Pancreas (tissue), 10 donors: ENCODE measurements at regions not wholly inside any gene's neighbourhood (a gene's known extent, or its start where the extent isn't known, plus 50 kb on each side); places are given as distances from the start of the nearest gene placed in this dataset.

Experiments
- ATAC-seq, 4 donors: fragments of 200-7000 bp; cut with Tn5 transposase; one replicate each; pipeline versions ENCODE4 v1.8.0 to v1.9.1; 2020; ENCODE audit warnings: mild to moderate bottlenecking in 4 of 4, moderate library complexity in 4 of 4
- DNase-seq, 6 donors: peaks; one replicate each; pipeline ENCODE4 v3.0.0-alpha.2; 2020
- FAIRE-seq: peaks from 2 replicates; lab custom pipeline; 2012; peaks lifted over from hg19 to GRCh38; lab: Jason Lieb, UNC
- H3K27ac ChIP-seq, 4 donors: fragments of 200-600 bp; sonication (generic); 1 replicate in 3 of 4; 2 replicates in 1 of 4; pipeline versions ENCODE4 v1.5.0 to v1.8.0; 2020
- H3K27me3 ChIP-seq, 4 donors: fragments of 200-600 bp; one replicate each; pipeline ENCODE4 v1.8.0; 2021
- H3K36me3 ChIP-seq, 3 donors: fragments of 200-600 bp; sonication (generic) in 1 of 3; one replicate each; pipeline versions ENCODE4 v1.5.0 to v1.8.0; 2020 to 2021
- H3K4me1 ChIP-seq, 3 donors: fragments of 200-600 bp; one replicate each; pipeline ENCODE4 v1.8.0; 2021
- H3K4me3 ChIP-seq, 4 donors: fragments of 200-600 bp; sonication (generic) in 2 of 4; one replicate each; pipeline versions ENCODE4 v1.5.0 to v1.8.0; 2020 to 2021
- H3K9me3 ChIP-seq, 4 donors: fragments of 200-600 bp; one replicate each; pipeline ENCODE4 v1.8.0; 2021
- CTCF ChIP-seq, 4 donors: fragments of 200-600 bp; sonication (generic) in 3 of 4; IDR thresholded peaks; one replicate each; pipeline versions ENCODE4 v1.5.0 to v1.8.0; 2021; ENCODE audit warnings: antibody characterized with exemption in 4 of 4
- WGBS, 2 donors: extraction: QIAGEN DNeasy Blood & Tissue Kit; methylation state at CpG; one replicate each; pipeline ENCODE4 v1.1.7; 2013; 5-methylcytosine and 5-hydroxymethylcytosine counted together
- intact Hi-C, 3 donors: fragments of 100-400 bp; cut with DNase I; formaldehyde crosslinking; loops; one replicate each; pipeline versions ENCODE4 v1.11.1 to v1.14.2; 2022
- donor health status: healthy with polysubstance abuse.
- donor health status: DM: no; HTN: no; CAD: no; lungs with moderate emphysema.
- donor health status: DM: no; HTN: no; CAD: no.
- donor health status: control.
- donor health status: control.
- donor health status: Bipolar disorder and iron deficiency.
- donor health status: DM: yes; HTN: yes; CAD: no.
- donor health status: DM: no; HTN: no; CAD: no.
- donor health status: DM: no; HTN: no; CAD: no.
- donor health status: DM: yes; HTN: yes; CAD: no.

DNA sequence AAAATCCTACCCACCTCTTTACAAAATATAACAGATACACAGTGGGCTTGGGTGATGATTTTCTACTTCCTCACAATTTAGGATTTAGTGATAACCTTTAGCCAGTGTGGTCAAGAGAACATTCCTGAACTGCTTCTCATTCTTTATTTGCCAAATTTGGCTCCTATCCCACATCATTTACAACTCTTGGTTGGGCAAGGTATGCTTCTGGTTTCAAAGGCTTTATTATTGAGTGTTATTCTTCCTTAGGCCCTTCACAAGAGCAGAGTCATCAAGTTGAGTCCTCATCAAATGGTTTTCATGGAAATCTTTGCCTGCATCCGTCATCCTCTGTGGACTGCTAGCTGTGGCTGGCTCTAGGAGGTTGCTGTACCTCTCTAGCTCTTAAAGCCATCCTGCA, 472.0 kb upstream of the ETAA1 start:
- intact Hi-C loops: no loop called here
- 69 to 85% methylated on average over 1 of the region's 1 CpG for WGBS, 2 donors
- ATAC-seq (peak in 2 of 4 donors; percentile 39 to 54), DNase-seq (no peak), FAIRE-seq (no peak)
- peaks cover 0 to under 1% (median under 1%) of the 10 kb centered on the region in 3 donors for H3K4me1 ChIP-seq
- no peaks in the 10 kb centered on the region for H3K27me3 ChIP-seq
- no peaks in the 10 kb centered on the region for H3K36me3 ChIP-seq
- H3K4me3 ChIP-seq: no peak overlapping the region
- no peak overlapping the region for H3K27ac ChIP-seq
- no peak for TF ChIP-seq CTCF (IDR thresholded peaks at IDR 0.05)
- H3K9me3 ChIP-seq: no peaks in the 10 kb centered on the region

DNA sequence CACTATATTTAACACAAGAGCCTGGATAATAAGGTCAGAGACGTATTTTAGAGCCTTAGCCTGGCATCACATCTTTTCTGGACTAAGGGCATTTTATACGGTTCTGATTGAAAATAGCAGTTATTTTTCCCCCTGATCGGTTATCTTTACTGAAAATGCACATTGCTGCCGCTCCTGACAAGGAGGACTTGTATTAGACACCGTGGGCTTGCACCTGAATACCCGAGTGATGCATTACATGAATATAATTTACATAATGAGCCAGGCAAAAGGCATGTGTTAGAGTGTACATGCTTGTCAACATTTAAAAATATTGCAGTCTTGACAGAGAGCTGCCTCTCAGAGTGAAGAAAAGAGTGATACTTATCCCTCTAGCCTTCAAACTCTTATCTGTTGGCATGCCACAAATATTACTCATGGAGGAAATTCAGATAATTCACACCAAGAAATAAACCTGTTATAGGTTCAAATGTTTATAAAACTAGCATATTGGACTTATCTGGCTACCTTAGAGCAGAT, 470.5 kb upstream of the ETAA1 start:
- no peaks in the 10 kb centered on the region for H3K27me3 ChIP-seq
- peaks cover 6 to 8% (median 6%) of the 10 kb centered on the region in 3 donors for H3K4me1 ChIP-seq
- 78 to 92% methylated on average over 6 of the region's 6 CpGs for WGBS, 2 donors
- H3K27ac ChIP-seq: no peak overlapping the region
- no peaks in the 10 kb centered on the region for H3K9me3 ChIP-seq
- intact Hi-C loops: no loop called here
- ATAC-seq (no peak), DNase-seq (no peak), FAIRE-seq (no peak)
- no peak for TF ChIP-seq CTCF (IDR thresholded peaks at IDR 0.05)
- H3K4me3 ChIP-seq: no peak overlapping the region
- no peaks in the 10 kb centered on the region for H3K36me3 ChIP-seq

DNA sequence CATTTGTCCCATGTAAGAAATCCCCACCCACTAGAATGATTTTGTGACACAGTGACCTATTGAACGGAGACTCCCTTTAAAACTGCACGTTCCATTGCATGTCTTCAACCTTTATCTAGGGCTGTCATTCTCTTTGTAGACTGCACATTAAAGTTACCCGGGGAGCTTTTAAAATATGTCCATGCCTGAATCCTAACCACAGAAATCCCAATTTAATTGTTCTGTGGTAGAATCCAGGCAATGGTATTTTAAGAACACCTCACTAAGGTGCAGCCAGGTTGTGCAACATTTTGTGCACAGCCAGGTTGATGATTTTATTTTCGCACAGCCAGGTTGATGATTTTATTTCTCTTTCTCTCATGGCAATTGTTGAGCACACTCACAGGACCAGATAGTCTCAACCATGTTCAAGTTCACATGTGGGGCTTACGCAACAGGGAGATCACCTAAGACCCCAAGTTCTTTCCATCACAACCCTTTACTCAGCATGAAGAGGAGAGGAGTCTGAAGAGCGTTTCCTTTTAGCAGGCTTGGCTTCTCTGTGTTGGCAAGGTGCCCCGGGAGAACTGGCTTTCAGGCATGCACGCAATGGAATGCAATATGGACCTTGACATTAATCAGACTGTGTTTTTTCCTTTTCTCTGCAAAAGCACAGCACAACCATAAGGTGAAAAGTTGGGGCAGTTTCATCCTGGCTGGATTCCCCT, 467.3 kb upstream of the ETAA1 start:
- peaks cover 6 to 8% (median 6%) of the 10 kb centered on the region in 3 donors for H3K4me1 ChIP-seq
- no peaks in the 10 kb centered on the region for H3K27me3 ChIP-seq
- H3K27ac ChIP-seq: peak overlapping the region; percentile 29 to 66 (median 46)
- no peaks in the 10 kb centered on the region for H3K9me3 ChIP-seq
- no peaks in the 10 kb centered on the region for H3K36me3 ChIP-seq
- DNase-seq (peak; percentile 79 to 88 (median 86)), FAIRE-seq (no peak), ATAC-seq (peak; percentile 91 to 94 (median 92))
- H3K4me3 ChIP-seq: no peak overlapping the region
- intact Hi-C loops: no loop called here
- no peak for TF ChIP-seq CTCF (IDR thresholded peaks at IDR 0.05)
- WGBS, 2 donors: 8% methylated on average over 8 of the region's 8 CpGs

- ATAC-seq: peak in 3 of 4 donors; percentile 10 to 29 (median 27)
- WGBS, 2 donors: 60 to 67% methylated on average over 3 of the region's 3 CpGs
- H3K36me3 ChIP-seq: no peaks in the 10 kb centered on the region
Observed at GRCh38 chr2:66930339-66931220, 466.6 kb upstream of the ETAA1 start.

More at GRCh38 chr2:66930339-66931220, 466.6 kb upstream of the ETAA1 start:
- no peak overlapping the region for H3K4me3 ChIP-seq
- TF ChIP-seq CTCF (IDR thresholded peaks at IDR 0.05): no peak
- no peaks in the 10 kb centered on the region for H3K27me3 ChIP-seq
- H3K27ac ChIP-seq: peak overlapping the region; percentile 29 to 66 (median 46)
- no peaks in the 10 kb centered on the region for H3K9me3 ChIP-seq
- DNase-seq (no peak), FAIRE-seq (no peak)
- H3K4me1 ChIP-seq: peaks cover 6 to 8% (median 6%) of the 10 kb centered on the region in 3 donors
- intact Hi-C loops: no loop called here
